GM12872 (cell line): ENCODE measurements at regions not wholly inside any gene's neighbourhood (a gene's known extent, or its start where the extent isn't known, plus 50 kb on each side); places are given as distances from the start of the nearest gene placed in this dataset.

ENCODE experiments used
- CTCF ChIP-seq: IDR thresholded peaks from 3 replicates; pipeline ENCODE4 v1.5.1; 2011; ENCODE audit warnings: low read depth, mild to moderate bottlenecking, low read length, moderate library complexity; ENCODE audit not compliant: insufficient read depth

- no peak for TF ChIP-seq CTCF
Observed at GRCh38 chr2:65812887-65813286, 380.5 kb upstream of the SPRED2 start.

- TF ChIP-seq CTCF, result no peak
Observed at GRCh38 chr2:65807942-65808341, 375.5 kb upstream of the SPRED2 start.

DNA sequence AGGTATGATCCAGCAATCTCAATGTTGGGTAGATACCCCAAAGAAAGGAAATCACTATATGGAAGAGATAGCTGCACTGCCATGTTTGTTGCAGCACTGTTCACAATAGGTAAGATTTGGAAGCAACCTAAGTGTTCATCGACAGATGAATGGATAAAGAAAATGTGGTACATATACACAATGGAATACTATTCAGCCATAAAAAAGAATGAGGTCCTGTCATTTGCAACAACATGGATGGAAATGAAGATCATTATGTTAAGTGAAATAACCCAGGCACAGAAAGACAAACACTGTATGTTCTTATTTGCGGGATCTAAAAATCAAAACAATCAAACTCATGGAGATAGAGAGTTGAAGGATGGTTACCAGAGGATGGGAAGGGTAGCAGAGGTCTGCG lies 372.4 kb upstream of the SPRED2 start:
- no peak for TF ChIP-seq CTCF

DNA sequence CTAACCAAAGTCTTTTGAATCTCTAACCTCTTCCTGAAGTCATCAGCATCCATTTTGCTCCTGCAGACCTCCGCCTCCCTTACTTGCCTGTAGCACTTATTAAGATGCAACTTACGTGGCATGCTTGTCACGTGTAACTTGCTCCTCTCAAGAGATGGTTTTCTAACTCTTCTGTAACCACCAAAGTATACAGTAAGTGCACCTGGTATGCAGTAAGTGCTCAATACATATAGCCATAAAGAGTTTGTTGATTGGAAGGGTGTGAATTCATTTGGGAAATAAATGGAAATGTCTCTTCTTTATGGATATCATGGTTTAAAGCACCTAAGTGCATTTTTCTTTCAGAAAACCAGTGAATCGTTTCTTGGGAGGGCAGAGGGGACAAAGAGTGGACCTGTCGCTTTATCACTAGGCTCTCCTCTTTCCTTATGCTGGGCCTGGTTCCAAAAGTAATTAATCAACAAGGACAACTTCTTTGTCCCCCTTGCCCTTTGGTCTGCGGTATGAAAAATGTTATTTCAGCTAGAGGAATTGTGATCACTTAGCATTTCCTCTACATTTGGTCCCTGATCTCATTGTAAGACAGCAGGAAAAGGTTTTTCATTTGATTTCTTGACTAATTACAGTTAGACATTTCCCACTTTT lies 370.0 kb upstream of the SPRED2 start:
- TF ChIP-seq CTCF, result no peak

GRCh38 chr2:65800998-65801397 lies 368.6 kb upstream of the SPRED2 start:
- peak; percentile 21; the same call in 1 of the 3 replicates for TF ChIP-seq CTCF

GRCh38 chr2:65799141-65799854 lies 366.9 kb upstream of the SPRED2 start:
- TF ChIP-seq CTCF, result no peak

GRCh38 chr2:65798641-65799040 lies 366.2 kb upstream of the SPRED2 start:
- TF ChIP-seq CTCF, result no peak
